Astrocyte (in vitro differentiated cells and primary cell): ENCODE measurements at regions not wholly inside any gene's neighbourhood (a gene's known extent, or its start where the extent isn't known, plus 50 kb on each side); places are given as distances from the start of the nearest gene placed in this dataset.
"Not testable (repeated sequence)": the region's sequence is repeated elsewhere in the genome, so short reads cannot be mapped to it uniquely, and the experiment has no call there.

ENCODE experiments used
- DNase-seq: peaks from one replicate; pipeline ENCODE4 v3.0.0-alpha.2; 2010; ENCODE audit warnings: low read depth
- FAIRE-seq: peaks from 2 replicates; lab custom pipeline; 2011; peaks lifted over from hg19 to GRCh38; lab: Jason Lieb, UNC
- H2AFZ ChIP-seq: 2 replicates; pipeline ENCODE4 v1.6.0; 2012; ENCODE audit warnings: low read depth, low read length, inconsistent platforms
- H3K27ac ChIP-seq: 2 replicates; pipeline ENCODE4 v1.5.1; 2011; ENCODE audit warnings: low read depth, low read length, inconsistent platforms
- H3K27me3 ChIP-seq: 2 replicates; pipeline ENCODE4 v1.6.0; 2011; ENCODE audit warnings: low read length, inconsistent platforms; ENCODE audit not compliant: insufficient read depth
- H3K36me3 ChIP-seq: 2 replicates; pipeline ENCODE4 v1.5.1; 2011; ENCODE audit warnings: low read length, inconsistent platforms; ENCODE audit not compliant: insufficient read depth
- H3K4me1 ChIP-seq: 2 replicates; pipeline ENCODE4 v1.5.1; 2011; ENCODE audit warnings: low read length, inconsistent platforms; ENCODE audit not compliant: insufficient read depth
- H3K4me2 ChIP-seq: 2 replicates; pipeline ENCODE4 v1.6.0; 2012; ENCODE audit warnings: low read length, inconsistent platforms
- H3K4me3 ChIP-seq: 2 replicates; pipeline ENCODE4 v1.5.1; 2011; ENCODE audit warnings: low read depth, mild to moderate bottlenecking, low read length, inconsistent platforms; ENCODE audit not compliant: insufficient read depth
- H3K79me2 ChIP-seq: 2 replicates; pipeline ENCODE4 v1.6.0; 2012; ENCODE audit warnings: mild to moderate bottlenecking, low read length, inconsistent platforms; ENCODE audit not compliant: insufficient read depth
- H3K9ac ChIP-seq: 2 replicates; pipeline ENCODE4 v1.6.0; 2012; ENCODE audit warnings: mild to moderate bottlenecking, low read length, inconsistent platforms
- H3K9me3 ChIP-seq: 2 replicates; pipeline ENCODE4 v1.5.1; 2012; ENCODE audit warnings: low read depth, mild to moderate bottlenecking, low read length, inconsistent platforms; ENCODE audit not compliant: insufficient read depth
- H4K20me1 ChIP-seq: 2 replicates; pipeline ENCODE4 v1.6.0; 2012; ENCODE audit warnings: low read length, inconsistent platforms; ENCODE audit not compliant: insufficient read depth
- H3K27ac Mint-ChIP-seq: one replicate; pipeline ENCODE4 v1.8.0; 2021; ENCODE audit warnings: mild to moderate bottlenecking, mixed read lengths; ENCODE audit not compliant: unreplicated experiment
- H3K27me3 Mint-ChIP-seq: one replicate; pipeline ENCODE4 v1.8.0; 2021; ENCODE audit warnings: low read depth, mixed read lengths; ENCODE audit not compliant: unreplicated experiment
- H3K36me3 Mint-ChIP-seq: one replicate; pipeline ENCODE4 v1.8.0; 2021; ENCODE audit warnings: low read depth, mixed read lengths; ENCODE audit not compliant: unreplicated experiment
- H3K4me1 Mint-ChIP-seq: one replicate; pipeline ENCODE4 v1.8.0; 2021; ENCODE audit warnings: low read depth, mixed read lengths; ENCODE audit not compliant: unreplicated experiment
- H3K4me3 Mint-ChIP-seq: one replicate; pipeline ENCODE4 v1.8.0; 2021; ENCODE audit warnings: mild to moderate bottlenecking, moderate library complexity, mixed read lengths; ENCODE audit not compliant: unreplicated experiment
- H3K9me3 Mint-ChIP-seq: one replicate; pipeline ENCODE4 v1.8.0; 2021; ENCODE audit warnings: mild to moderate bottlenecking, mixed read lengths; ENCODE audit not compliant: unreplicated experiment

DNA sequence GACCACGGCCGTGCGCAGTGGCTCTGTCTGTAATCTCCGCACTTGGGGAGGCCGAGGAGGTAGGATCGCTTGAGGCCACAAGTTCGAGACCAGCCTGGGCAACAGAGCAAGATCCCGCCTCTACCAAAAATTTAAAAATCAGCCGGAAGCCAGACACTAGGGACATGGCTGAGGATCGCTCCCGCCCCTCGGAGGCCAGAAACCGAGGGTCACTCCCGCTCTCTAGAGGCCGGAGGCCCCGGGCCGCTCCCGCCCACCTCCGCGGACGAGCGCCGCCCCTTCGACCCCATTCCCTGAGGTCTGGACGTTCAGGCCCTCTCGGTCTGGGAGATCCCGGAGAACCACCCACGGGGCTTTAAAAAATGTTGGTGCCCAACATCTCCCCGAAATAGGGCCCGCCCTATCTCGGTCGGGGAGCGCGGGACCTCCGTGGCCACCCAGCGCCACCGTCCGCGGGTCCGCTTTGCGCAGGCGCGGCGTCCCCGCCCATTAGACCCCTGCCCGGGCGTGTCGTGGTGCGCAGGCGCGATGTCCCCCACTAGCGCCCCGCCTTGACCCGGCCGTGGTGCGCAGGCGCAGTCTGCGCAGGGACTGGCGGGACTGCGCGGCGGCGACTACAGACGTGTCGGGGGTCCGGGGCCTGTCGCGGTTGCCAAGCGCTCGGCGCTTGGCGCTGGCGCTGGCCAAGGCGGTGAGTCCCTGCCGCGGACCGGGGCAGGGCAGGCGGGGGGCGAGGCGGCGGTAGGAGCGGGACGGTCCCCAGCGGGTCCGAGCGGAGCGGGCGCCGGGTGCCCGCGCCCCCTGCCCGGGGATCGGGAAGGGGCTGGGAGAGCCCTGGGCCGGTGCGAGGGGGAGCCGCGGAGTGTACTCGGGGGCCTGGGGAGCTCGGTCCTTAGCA, 63.1 kb upstream of the MUC20 start:
- H4K20me1 ChIP-seq, H3K36me3 Mint-ChIP-seq, H3K27me3 ChIP-seq, FAIRE-seq, H3K36me3 ChIP-seq, H3K79me2 ChIP-seq, H3K4me1 ChIP-seq, H3K4me1 Mint-ChIP-seq, H3K27ac ChIP-seq, H3K27ac Mint-ChIP-seq, H3K27me3 Mint-ChIP-seq, H3K9me3 Mint-ChIP-seq, H3K9me3 ChIP-seq, H2AFZ ChIP-seq: not testable (repeated sequence)
- peak overlapping the region; percentile 87 for H3K4me3 Mint-ChIP-seq
- DNase-seq = peak; percentile 29
- peak overlapping the region; percentile 42 for H3K4me3 ChIP-seq
- peak overlapping the region; percentile 74 for H3K4me2 ChIP-seq
- peak overlapping the region; percentile 69 for H3K9ac ChIP-seq

DNA sequence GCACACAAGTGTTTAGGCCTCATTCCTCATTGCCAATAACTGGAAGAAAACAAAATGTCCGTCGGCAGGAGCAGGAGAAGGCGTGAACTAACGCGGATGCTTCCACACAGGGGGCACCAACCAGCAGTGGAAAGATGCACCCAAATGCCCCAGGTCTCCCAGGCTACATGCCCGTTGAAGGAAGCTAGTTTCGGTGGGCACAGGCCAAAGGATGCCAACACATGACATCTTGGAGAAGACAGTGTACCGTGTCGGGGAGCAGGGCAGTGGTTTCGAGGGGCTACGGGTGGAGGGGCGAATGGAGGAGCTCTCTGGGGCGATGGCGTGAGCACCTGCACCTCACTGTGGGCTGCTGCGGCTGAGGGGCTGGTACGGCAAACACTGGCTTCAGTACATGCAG, 64.7 kb upstream of the MUC20 start:
- H3K27me3 Mint-ChIP-seq, H3K27ac ChIP-seq, H3K36me3 Mint-ChIP-seq, H3K4me2 ChIP-seq, H3K27ac Mint-ChIP-seq, H3K36me3 ChIP-seq, H3K4me3 Mint-ChIP-seq, H3K79me2 ChIP-seq, H3K4me1 ChIP-seq, H3K9me3 Mint-ChIP-seq, H2AFZ ChIP-seq, H3K9me3 ChIP-seq, H3K4me1 Mint-ChIP-seq, H3K4me3 ChIP-seq, FAIRE-seq, DNase-seq, H3K9ac ChIP-seq, H4K20me1 ChIP-seq, H3K27me3 ChIP-seq: not testable (repeated sequence)

DNA sequence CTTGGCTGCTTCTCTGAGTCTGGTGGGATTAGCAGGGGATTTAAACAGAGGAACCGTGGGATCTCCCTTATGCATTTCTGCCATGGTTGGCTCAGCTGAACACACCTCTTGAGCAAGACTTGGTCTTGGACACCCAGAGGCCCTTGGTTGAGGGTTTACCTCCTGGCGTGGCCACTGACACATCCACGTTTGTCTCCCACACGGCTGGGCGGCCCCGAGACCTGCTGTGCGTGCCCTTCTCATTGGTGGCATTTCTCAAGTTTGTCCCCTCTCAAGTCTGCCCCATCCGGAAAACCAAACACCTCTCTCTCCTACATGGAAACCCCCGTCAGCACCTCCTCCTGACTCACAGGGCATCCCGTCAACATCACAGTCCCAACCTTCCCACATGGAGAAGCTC, 66.0 kb upstream of the MUC20 start:
- not testable (repeated sequence) for H3K9ac ChIP-seq, FAIRE-seq, H3K4me1 ChIP-seq, H3K4me3 Mint-ChIP-seq, H3K27me3 Mint-ChIP-seq, H3K9me3 Mint-ChIP-seq, H3K4me1 Mint-ChIP-seq, H3K36me3 ChIP-seq, DNase-seq, H2AFZ ChIP-seq, H3K79me2 ChIP-seq, H3K36me3 Mint-ChIP-seq, H3K9me3 ChIP-seq, H4K20me1 ChIP-seq, H3K4me3 ChIP-seq, H3K27me3 ChIP-seq, H3K4me2 ChIP-seq, H3K27ac ChIP-seq, H3K27ac Mint-ChIP-seq

DNA sequence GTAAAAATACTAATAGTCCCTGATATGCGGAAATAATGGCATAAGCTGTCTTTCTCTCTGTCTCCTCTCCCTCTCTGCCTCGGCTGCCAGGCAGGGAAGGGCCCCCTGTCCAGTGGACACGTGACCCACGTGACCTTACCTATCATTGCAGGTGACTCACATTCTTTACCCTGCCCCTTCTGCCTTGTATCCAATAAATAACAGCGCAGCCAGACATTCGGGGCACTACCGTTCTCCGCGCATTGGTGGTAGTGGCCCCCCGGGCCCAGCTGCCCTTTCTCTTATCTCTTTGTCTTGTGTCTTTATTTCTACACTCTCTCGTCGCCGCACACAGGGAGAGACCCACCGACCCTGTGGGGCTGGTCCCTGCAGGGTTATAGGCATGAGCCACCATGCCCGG, 66.6 kb upstream of the MUC20 start:
- H3K9me3 Mint-ChIP-seq = not testable (repeated sequence)

DNA sequence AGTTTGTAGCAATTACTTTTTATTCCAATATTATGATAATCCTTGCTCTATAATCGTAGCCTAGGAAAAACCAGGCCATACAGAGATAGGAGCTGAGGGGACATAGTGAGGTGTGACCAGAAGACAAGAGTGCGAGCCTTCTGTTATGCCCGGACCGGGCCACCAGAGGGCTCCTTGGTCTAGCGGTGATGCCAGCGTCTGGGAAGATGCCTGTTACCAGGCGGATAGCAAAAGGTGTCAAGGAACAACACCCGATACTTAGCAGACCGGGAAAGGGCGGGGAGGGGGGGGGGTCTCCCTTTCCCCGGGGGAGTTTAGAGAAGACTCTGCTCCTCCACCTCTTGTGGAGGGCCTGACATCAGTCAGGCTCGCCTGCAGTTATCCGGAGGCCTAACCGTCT, 67.1 kb upstream of the MUC20 start:
- not testable (repeated sequence) for DNase-seq

More for the DNA sequence above, 66.6 kb upstream of the MUC20 start:
- H3K4me1 Mint-ChIP-seq, H3K4me1 ChIP-seq, H3K4me3 Mint-ChIP-seq, H3K27me3 Mint-ChIP-seq, H3K9ac ChIP-seq, H3K79me2 ChIP-seq, H3K27ac Mint-ChIP-seq, H3K9me3 ChIP-seq, H4K20me1 ChIP-seq, H3K4me2 ChIP-seq, H3K27ac ChIP-seq, H3K27me3 ChIP-seq, H3K36me3 ChIP-seq, H3K36me3 Mint-ChIP-seq, H3K4me3 ChIP-seq, DNase-seq, H2AFZ ChIP-seq, FAIRE-seq: not testable (repeated sequence)

More for the DNA sequence above, 67.1 kb upstream of the MUC20 start:
- not testable (repeated sequence) for H3K9me3 ChIP-seq, H3K4me1 ChIP-seq, H3K27ac Mint-ChIP-seq, H3K4me3 ChIP-seq, H3K9ac ChIP-seq, H3K4me1 Mint-ChIP-seq, FAIRE-seq, H3K4me3 Mint-ChIP-seq, H2AFZ ChIP-seq, H3K36me3 Mint-ChIP-seq, H3K27me3 Mint-ChIP-seq, H3K9me3 Mint-ChIP-seq, H3K79me2 ChIP-seq, H3K27ac ChIP-seq, H3K27me3 ChIP-seq, H3K4me2 ChIP-seq, H4K20me1 ChIP-seq, H3K36me3 ChIP-seq
